Posterior vena cava (tissue), 2 donors: ENCODE measurements at regions not wholly inside any gene's neighbourhood (a gene's known extent, or its start where the extent isn't known, plus 50 kb on each side); places are given as distances from the start of the nearest gene placed in this dataset.

ENCODE experiments used
- DNase-seq: peaks from one replicate; pipeline ENCODE4 v3.0.0-alpha.2; 2020; ENCODE audit warnings: low spot score
- intact Hi-C, 2 donors: fragments of 100-400 bp; cut with DNase I; formaldehyde crosslinking; loops; one replicate each; pipeline versions ENCODE4 v1.14.1 to v1.14.2; 2022 to 2023
- donor health status: DM: yes; HTN: yes; CAD: no.
- donor health status: DM: yes; HTN: yes; CAD: no.

- DNase-seq, result no peak
- intact Hi-C loops, result no loop called here
These were observed 300.6 kb downstream of the COG6 start for GRCh38 chr13:39956036-39956435.

GRCh38 chr13:39957868-39958677 is 302.6 kb downstream of the COG6 start:
- intact Hi-C loops, result no loop called here
- DNase-seq, result no peak

- intact Hi-C loops, result no loop called here
- no peak for DNase-seq
These were observed 304.2 kb downstream of the COG6 start for GRCh38 chr13:39959497-39960144.

GRCh38 chr13:39960191-39960590 is 304.7 kb downstream of the COG6 start:
- intact Hi-C loops, result no loop called here
- DNase-seq, result no peak

- intact Hi-C loops, result no loop called here
- no peak for DNase-seq
These were observed 305.6 kb downstream of the COG6 start for GRCh38 chr13:39961036-39961435.

- intact Hi-C loops, result no loop called here
- DNase-seq, result no peak
These were observed 308.1 kb downstream of the COG6 start for GRCh38 chr13:39963612-39964011.

GRCh38 chr13:39965309-39965708 is 309.8 kb downstream of the COG6 start:
- DNase-seq, result no peak
- intact Hi-C loops, result no loop called here

- DNase-seq, result no peak
- intact Hi-C loops, result no loop called here
These were observed 311.9 kb downstream of the COG6 start for GRCh38 chr13:39967199-39967959.

- intact Hi-C loops, result no loop called here
These were observed 313.4 kb downstream of the COG6 start for GRCh38 chr13:39968646-39969475.

GRCh38 chr13:39970177-39970846 is 314.9 kb downstream of the COG6 start:
- intact Hi-C loops, result no loop called here
- DNase-seq, result no peak

More at GRCh38 chr13:39968646-39969475, 313.4 kb downstream of the COG6 start:
- no peak for DNase-seq

GRCh38 chr13:39971526-39971925 is 316.1 kb downstream of the COG6 start:
- no peak for DNase-seq
- intact Hi-C loops, result no loop called here

- intact Hi-C loops, result no loop called here
- DNase-seq, result no peak
These were observed 321.0 kb downstream of the COG6 start for GRCh38 chr13:39976481-39976880.

GRCh38 chr13:39981056-39981455 is 325.6 kb downstream of the COG6 start:
- intact Hi-C loops, result no loop called here
- no peak for DNase-seq

- DNase-seq, result no peak
- intact Hi-C loops, result no loop called here
These were observed 327.3 kb downstream of the COG6 start for GRCh38 chr13:39982745-39983144.

- intact Hi-C loops, result no loop called here
- no peak for DNase-seq
These were observed 329.6 kb downstream of the COG6 start for GRCh38 chr13:39985071-39985470.

GRCh38 chr13:39988351-39988750 is 332.9 kb downstream of the COG6 start:
- intact Hi-C loops, result no loop called here
- no peak for DNase-seq

GRCh38 chr13:39998166-39998565 is 342.7 kb downstream of the COG6 start:
- DNase-seq, result no peak
- intact Hi-C loops, result no loop called here

GRCh38 chr13:40002016-40002415 is 346.6 kb downstream of the COG6 start:
- intact Hi-C loops, result no loop called here

GRCh38 chr13:40013554-40013953 is 358.1 kb downstream of the COG6 start:
- intact Hi-C loops, result no loop called here

More at GRCh38 chr13:40002016-40002415, 346.6 kb downstream of the COG6 start:
- no peak for DNase-seq

More at GRCh38 chr13:40013554-40013953, 358.1 kb downstream of the COG6 start:
- no peak for DNase-seq
